ENCODE measurements at regions not wholly inside any gene's neighbourhood (a gene's known extent, or its start where the extent isn't known, plus 50 kb on each side); places are given as distances from the start of the nearest gene placed in this dataset.

DNA sequence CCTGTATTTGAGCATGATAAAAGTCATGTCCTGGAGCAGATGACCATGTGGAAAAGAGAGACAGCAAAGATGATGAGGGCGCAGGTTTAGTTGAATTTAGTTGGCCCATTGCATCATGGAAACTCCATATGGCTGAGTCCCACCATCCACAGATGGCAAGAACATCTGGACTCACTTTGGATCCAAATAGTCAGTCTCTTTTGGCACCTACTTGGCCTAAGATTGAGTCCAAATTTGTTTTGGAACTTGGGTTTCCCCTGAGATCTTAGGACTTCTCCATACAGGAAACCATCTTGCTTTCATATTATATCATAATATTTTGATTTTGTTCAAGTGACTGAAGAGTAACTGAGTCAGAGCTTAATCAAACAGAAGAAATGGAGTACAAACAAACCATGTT lies 217.5 kb downstream of the DRD1 start:
- Mint-ChIP-seq H3K4me1 (no peaks in the 10 kb centered on the region), H3K27me3 (no peaks in the 10 kb centered on the region), H3K36me3 (no peaks in the 10 kb centered on the region), H3K4me3 (no peak overlapping the region), H3K9me3 (peaks cover 0 to 4% of the 10 kb centered on the region in 2 donors), H3K27ac (no peak overlapping the region)
- no peak for ATAC-seq (replicated peaks)
- no peak for DNase-seq

DNA sequence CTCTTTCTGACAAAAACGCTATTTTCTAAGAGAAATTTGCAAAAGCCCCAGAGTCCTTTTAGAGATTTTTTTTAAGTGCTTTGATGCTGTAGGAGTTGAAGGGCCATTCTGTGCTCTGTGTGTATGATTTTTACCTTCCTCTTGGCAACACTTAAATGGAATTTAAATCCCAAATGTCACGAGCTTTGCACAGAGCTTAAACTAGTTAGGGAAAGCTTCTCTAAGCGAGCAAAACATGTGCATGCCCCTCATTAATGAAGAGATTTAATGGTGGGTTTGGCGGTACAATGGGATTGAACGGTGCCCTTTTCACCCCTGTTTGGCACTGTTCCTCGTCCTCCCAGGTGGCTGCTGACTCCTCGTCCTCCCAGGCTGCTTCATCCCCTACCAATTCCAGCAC lies 220.7 kb downstream of the DRD1 start:
- Mint-ChIP-seq H3K36me3 (no peaks in the 10 kb centered on the region), H3K4me1 (no peaks in the 10 kb centered on the region), H3K27me3 (no peaks in the 10 kb centered on the region), H3K9me3 (peaks cover 0 to 2% of the 10 kb centered on the region in 2 donors), H3K27ac (no peak overlapping the region), H3K4me3 (no peak overlapping the region)
- ATAC-seq (replicated peaks) (no peak), DNase-seq (no peak)

DNA sequence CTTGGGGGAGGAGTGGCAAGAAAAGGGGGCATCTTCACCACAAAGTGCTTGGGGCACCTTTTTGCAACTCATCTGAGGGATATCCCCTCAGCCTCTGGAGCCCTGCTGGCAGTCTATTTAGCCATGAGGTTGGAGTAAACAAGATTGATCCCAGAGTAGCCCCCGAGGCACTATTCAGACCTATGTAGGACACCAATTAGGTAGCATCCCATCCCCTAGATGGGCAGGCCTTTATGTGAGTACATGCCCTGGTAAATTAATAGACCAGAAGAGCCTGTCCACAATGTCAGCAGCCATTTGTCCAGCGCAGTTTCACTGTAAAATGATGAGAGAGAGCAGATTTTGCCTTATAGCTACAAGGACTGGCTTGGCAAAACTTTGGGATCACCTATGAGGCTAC lies 221.4 kb downstream of the DRD1 start:
- ATAC-seq (replicated peaks) (no peak), DNase-seq (no peak)
- H3K9me3 Mint-ChIP-seq: peaks cover 0 to 2% of the 10 kb centered on the region in 2 donors
- H3K36me3 Mint-ChIP-seq: no peaks in the 10 kb centered on the region
- H3K4me3 Mint-ChIP-seq: no peak overlapping the region
- no peaks in the 10 kb centered on the region for H3K27me3 Mint-ChIP-seq
- no peak overlapping the region for H3K27ac Mint-ChIP-seq
- no peaks in the 10 kb centered on the region for H3K4me1 Mint-ChIP-seq

DNA sequence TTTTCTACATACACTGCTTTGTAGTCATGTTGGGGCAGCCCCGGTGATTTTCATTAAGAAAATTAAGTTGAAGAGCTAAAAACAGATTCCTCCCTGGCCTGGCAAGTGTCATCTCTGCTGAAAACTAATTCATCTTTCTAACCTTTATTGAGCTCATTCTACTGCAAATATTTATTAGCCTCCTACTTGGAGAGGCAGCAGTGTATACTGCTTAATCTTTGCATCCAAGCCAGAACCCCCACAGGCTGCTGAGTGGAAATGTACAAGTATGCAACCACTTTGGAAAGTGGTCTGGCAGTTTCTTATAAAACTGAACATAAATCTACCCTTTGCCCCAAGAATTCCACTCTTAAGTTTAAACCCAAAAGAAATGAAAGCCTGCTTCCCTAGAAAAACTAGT lies 223.4 kb downstream of the DRD1 start:
- no peak overlapping the region for H3K27ac Mint-ChIP-seq
- ATAC-seq (replicated peaks): no peak
- no peaks in the 10 kb centered on the region for H3K36me3 Mint-ChIP-seq
- no peaks in the 10 kb centered on the region for H3K9me3 Mint-ChIP-seq
- H3K4me1 Mint-ChIP-seq: no peaks in the 10 kb centered on the region
- no peaks in the 10 kb centered on the region for H3K27me3 Mint-ChIP-seq
- no peak overlapping the region for H3K4me3 Mint-ChIP-seq
- no peak for DNase-seq

DNA sequence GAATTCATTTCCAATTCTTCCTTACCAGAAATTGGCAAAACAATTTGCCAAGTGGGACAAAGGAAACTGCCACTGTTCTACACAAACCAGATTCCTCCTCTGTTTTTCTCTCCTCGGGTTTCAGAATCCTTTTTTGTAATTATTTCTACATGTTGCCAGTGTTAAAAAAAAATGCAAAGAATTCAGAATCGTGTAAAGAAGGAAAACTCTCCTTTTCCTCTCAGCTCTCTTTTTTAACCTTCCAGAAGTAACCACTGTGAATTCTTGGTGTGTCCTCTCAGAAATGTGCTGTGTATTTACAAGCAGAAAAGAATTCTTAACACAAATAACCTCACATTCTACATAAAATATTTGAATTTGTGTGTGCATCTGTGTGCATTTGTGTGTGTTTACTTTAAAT lies 224.6 kb downstream of the DRD1 start:
- DNase-seq (no peak), ATAC-seq (replicated peaks) (no peak)
- Mint-ChIP-seq H3K36me3 (no peaks in the 10 kb centered on the region), H3K27ac (no peak overlapping the region), H3K4me1 (no peaks in the 10 kb centered on the region), H3K4me3 (no peak overlapping the region), H3K27me3 (no peaks in the 10 kb centered on the region), H3K9me3 (no peaks in the 10 kb centered on the region)

DNA sequence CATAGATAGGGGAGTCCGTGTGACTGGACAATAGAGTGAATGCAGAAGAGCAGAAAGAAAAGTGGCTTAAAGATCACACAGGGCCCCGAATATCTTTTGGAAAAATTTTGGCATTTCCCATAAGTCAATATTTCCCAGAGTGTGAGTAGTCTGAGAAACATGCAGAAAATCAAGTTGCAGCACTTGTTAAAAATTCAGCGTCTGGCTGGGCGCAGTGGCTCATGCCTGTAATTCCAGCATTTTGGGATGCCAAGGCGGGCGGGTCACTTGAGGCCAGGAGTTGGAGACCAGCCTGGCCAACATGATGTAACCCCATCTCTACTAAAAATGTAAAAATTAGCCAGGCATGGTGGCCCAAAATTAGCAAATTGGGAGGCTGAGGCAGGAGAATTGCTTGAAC lies 227.0 kb downstream of the DRD1 start:
- DNase-seq (no peak), ATAC-seq (replicated peaks) (no peak)
- Mint-ChIP-seq H3K36me3 (no peaks in the 10 kb centered on the region), H3K4me1 (no peaks in the 10 kb centered on the region), H3K27ac (no peak overlapping the region), H3K9me3 (no peaks in the 10 kb centered on the region), H3K4me3 (no peak overlapping the region), H3K27me3 (no peaks in the 10 kb centered on the region)

DNA sequence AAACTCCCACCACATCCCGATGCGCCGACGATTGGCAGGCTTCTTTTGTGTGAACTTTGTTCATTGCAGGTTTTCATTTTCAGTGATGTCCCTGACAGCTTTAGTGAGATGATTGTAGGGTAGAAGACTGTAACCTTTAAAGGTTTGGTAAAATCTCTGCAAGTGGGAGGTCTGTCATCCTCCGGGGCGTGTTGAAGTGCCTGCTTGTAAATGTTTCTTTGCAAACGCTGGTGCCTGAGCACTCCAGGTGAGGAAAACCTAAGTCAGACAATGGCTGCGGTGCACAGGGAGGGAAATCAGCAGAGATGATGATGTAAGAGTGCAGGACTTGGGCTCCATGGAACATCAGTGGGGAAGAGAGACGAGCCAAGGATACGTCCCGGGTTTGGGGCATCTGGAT lies 228.1 kb downstream of the DRD1 start:
- no peaks in the 10 kb centered on the region for H3K9me3 Mint-ChIP-seq
- H3K27me3 Mint-ChIP-seq: no peaks in the 10 kb centered on the region

DNA sequence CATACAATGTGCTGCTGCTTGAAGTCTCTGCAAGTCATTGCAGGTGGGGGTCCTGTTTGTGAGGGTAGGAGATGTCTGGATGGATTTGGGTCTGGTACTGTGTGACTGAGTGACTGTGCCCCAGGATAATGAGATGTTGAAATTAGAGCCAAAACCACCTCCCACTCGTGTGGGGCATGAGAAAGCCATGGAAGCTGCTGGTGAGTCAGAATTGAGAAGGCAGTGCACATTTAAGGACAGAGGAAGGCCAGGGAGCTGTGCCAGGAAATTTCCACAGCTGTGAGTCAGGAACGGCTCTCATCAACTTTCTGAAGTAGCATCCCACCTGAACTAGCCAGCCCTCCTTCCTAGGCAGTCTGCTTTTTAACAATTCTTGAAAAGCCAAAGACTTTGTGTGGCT lies 229.8 kb downstream of the DRD1 start:
- Mint-ChIP-seq H3K27ac (no peak overlapping the region), H3K4me3 (no peak overlapping the region), H3K9me3 (peaks cover 0 to 3% of the 10 kb centered on the region in 2 donors), H3K4me1 (no peaks in the 10 kb centered on the region), H3K27me3 (no peaks in the 10 kb centered on the region), H3K36me3 (no peaks in the 10 kb centered on the region)
- DNase-seq: no peak
- no peak for ATAC-seq (replicated peaks)

More for the DNA sequence above, 228.1 kb downstream of the DRD1 start:
- ATAC-seq (replicated peaks) (no peak), DNase-seq (no peak)
- H3K36me3 Mint-ChIP-seq: no peaks in the 10 kb centered on the region
- no peak overlapping the region for H3K4me3 Mint-ChIP-seq
- no peak overlapping the region for H3K27ac Mint-ChIP-seq
- H3K4me1 Mint-ChIP-seq: no peaks in the 10 kb centered on the region

DNA sequence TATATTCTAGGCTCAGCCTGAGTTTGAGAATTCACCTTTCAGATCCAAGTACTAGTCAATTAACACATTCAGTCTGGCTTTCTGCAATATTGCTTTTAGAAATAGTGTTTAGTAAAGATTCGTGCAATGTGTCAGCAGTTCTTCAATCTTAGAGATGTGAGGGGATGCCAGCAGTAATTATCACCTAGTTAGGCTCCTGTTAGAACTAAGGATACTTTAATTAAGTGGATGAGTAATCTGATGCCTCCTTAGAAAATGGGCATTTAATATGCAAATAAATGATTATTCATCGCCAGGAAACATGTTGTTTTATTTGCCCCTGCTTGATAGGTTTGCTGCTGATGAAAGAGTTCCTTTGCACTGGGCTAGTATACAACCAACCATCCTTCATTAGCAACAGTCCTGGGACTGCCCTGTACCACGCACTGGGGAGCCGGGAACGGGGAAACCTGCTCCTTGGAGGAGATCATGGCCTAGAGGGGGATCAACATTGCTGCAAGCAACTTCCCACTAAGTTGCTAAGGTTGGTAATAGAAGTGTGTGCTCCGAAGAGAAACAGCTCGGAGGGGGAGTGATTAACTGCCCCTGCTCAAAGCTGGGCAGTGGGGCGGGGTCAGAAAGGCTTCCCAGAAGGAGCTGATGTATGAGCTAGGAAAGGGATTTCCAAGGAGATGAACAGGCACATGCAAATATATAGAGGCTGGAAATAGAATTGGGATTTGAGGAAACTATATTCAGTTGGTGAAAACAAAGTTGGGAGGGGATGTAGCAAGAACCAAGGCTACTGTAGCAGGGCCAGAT lies 231.8 kb downstream of the DRD1 start:
- Mint-ChIP-seq H3K27ac (no peak overlapping the region), H3K4me3 (no peak overlapping the region), H3K36me3 (no peaks in the 10 kb centered on the region), H3K9me3 (peaks cover 0 to 3% of the 10 kb centered on the region in 2 donors), H3K27me3 (no peaks in the 10 kb centered on the region), H3K4me1 (no peaks in the 10 kb centered on the region)
- ATAC-seq (replicated peaks) (no peak), DNase-seq (no peak)

DNA sequence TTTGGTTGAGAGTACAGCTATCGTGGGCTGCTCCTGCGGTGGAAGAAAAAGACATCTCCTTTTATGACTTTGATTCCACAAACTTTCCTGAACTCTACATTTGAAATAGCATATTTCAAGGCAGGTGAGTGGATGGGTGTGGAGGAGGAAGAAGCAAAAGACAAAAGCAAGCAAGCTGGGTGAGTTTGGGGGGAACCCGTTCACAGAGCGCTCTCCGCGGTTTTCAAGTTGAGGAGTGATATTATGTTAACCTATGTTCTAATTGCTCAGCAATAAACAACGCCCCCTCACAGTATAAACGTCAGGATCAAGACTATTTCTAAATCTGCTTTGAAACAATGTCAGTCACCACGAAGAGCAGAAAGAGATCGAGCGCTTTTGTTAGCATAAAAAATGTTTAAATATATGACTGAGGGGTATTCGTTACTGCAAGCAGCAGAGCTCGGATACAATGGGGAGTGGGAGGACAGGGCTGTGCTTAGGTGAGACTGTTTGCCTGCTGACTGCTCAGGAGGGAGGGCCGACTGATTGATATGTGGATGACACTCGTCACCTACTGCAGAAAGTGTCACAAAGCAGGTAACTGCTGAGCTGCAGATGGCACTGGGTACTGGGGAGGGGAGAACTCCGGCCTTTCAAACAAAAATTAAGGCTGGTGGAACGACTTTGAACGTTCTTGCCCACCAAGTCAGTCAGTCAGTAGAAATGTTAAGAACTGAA lies 236.5 kb downstream of the DRD1 start:
- no peaks in the 10 kb centered on the region for H3K4me1 Mint-ChIP-seq
- no peak overlapping the region for H3K27ac Mint-ChIP-seq
- DNase-seq (no peak), ATAC-seq (replicated peaks) (no peak)
- no peaks in the 10 kb centered on the region for H3K27me3 Mint-ChIP-seq
- H3K36me3 Mint-ChIP-seq: no peaks in the 10 kb centered on the region
- H3K9me3 Mint-ChIP-seq: peaks cover 0 to 3% of the 10 kb centered on the region in 2 donors
- H3K4me3 Mint-ChIP-seq: no peak overlapping the region

DNA sequence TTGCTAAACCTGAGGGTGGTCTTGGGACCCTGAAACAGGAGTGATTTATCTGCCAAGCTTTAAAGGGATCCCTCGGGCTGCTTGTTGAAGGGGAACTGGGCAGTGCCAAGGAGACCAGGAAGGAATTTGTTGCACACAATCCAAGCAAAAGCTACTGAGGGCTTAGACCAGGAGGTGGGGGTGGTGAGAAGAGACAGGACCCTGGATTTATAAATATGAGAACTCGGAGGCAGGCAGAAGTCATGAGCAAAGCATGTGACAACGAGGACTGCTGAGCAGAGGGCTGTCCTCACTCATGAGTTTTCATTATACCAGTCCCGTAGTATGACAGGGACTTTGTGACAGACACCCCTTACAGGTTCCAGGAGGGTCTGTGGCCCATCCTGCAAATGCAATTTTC lies 237.3 kb downstream of the DRD1 start:
- Mint-ChIP-seq H3K27ac (no peak overlapping the region), H3K4me1 (no peaks in the 10 kb centered on the region), H3K9me3 (peaks cover 0 to 3% of the 10 kb centered on the region in 2 donors), H3K27me3 (no peaks in the 10 kb centered on the region), H3K4me3 (no peak overlapping the region), H3K36me3 (no peaks in the 10 kb centered on the region)
- no peak for DNase-seq
- no peak for ATAC-seq (replicated peaks)

DNA sequence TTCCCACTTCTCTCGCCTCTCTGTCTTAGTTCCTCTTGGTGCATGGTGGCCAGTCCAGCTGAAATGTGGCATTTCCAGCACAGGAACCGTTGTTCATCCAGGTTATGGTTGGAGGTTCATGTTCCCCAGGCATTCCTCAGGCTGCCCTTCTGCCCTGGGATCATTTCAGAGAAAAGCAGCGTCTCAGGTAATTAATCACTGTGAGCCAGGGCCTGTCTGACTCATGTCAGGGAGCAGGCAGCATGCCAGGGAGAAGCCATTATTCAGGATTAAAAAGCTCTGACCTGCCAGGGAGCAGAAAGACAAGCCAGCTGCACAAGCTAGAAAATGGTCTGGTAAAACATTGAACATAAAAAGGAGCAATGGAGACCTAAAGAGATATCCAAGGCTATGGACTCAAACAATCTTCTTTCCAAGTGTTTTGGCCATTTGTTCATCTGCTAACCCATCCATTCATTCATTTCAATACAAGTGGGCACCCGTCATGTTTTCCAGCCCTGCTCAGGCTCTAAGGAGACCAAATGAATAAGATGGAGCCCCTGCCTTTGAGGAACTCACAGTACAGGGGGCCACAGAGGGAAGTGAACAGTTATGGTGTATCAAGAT lies 241.4 kb downstream of the DRD1 start:
- DNase-seq (no peak), ATAC-seq (replicated peaks) (no peak)
- no peaks in the 10 kb centered on the region for H3K36me3 Mint-ChIP-seq
- H3K4me3 Mint-ChIP-seq: no peak overlapping the region
- no peaks in the 10 kb centered on the region for H3K27me3 Mint-ChIP-seq
- H3K27ac Mint-ChIP-seq: no peak overlapping the region
- peaks cover 0 to 2% of the 10 kb centered on the region in 2 donors for H3K9me3 Mint-ChIP-seq
- H3K4me1 Mint-ChIP-seq: no peaks in the 10 kb centered on the region

DNA sequence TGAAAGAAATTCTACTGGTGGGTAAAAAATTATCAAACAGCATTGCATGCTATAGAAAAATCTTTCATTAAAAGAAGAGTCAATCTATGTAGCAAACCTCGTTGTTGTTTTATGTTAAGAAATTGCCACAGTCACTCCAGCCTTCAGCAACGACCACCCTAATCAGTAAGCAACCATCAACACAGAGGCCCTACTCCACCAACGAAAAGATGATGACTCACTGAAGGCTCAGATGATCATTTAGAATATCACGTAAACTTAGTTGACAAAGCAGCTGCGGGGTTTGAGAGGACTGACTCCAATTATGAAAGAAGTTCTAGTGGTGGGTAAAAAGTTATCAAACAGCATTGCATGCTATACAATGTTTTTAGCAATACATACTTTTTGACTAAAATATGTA lies 242.6 kb downstream of the DRD1 start:
- no peak for DNase-seq
- no peaks in the 10 kb centered on the region for H3K4me1 Mint-ChIP-seq
- peaks cover 0 to 2% of the 10 kb centered on the region in 2 donors for H3K9me3 Mint-ChIP-seq
- no peak for ATAC-seq (replicated peaks)
- no peaks in the 10 kb centered on the region for H3K36me3 Mint-ChIP-seq
- no peak overlapping the region for H3K27ac Mint-ChIP-seq
- no peak overlapping the region for H3K4me3 Mint-ChIP-seq
- H3K27me3 Mint-ChIP-seq: no peaks in the 10 kb centered on the region

DNA sequence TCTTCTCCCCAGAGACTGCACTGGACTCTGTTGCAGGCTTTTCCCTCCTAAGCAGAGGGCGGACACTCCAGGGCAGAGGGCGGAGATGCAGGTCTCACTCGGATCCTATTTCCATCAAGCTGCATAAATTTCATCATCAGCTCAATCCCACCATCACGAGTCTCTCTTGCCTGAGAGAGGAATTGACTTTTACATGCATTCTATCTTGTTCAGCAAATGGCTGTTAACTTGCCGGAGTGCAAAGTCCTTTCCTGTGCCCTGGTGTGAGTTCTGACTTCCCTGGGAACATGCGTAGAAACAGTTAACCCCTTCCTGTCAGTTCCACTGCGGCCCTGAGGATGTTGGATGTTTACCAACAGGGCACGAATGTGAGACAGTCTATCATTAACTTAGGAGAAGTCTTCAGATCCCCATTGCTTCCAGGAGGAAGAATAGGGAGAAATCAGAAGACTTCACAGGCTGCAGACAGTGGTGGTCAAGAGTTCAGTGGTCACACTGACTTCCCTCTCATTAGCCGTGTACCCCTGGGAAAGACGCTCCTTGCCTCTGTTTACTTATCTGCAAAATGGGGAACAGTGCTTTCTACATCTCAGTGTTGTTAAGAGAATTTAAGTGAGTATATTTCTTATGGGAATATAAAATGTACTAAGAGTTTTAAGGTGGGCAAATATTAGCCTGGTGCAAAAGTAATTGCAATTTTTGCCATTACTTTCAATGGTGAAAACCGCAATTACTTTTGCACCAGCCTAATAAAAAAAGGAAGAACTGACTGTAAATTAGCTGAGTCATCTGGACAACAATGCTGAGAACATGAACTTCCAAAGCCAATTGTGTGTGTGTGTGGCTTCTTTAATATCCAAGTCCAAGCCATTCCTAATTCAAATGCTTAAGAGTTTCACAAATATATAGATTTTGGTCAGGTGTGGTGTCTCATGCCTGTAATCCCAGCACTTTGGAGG lies 248.0 kb downstream of the DRD1 start:
- H3K27ac Mint-ChIP-seq: no peak overlapping the region
- DNase-seq (no peak), ATAC-seq (replicated peaks) (no peak)
- no peaks in the 10 kb centered on the region for H3K36me3 Mint-ChIP-seq
- no peaks in the 10 kb centered on the region for H3K27me3 Mint-ChIP-seq
- H3K4me3 Mint-ChIP-seq: no peak overlapping the region
- H3K4me1 Mint-ChIP-seq: no peaks in the 10 kb centered on the region
- peaks cover 0 to 6% of the 10 kb centered on the region in 2 donors for H3K9me3 Mint-ChIP-seq

Data from stimulated activated naive B cell treated with anti-CD40 and anti-IgM and Interleukin-4, amounts not matched to agents 10 μg/mL and 1 μg/mL and 100 μg/mL, for 72 hours (primary cell).